Neural cell (in vitro differentiated cells): ENCODE measurements at regions not wholly inside any gene's neighbourhood (a gene's known extent, or its start where the extent isn't known, plus 50 kb on each side); places are given as distances from the start of the nearest gene placed in this dataset.

Experiments used
- H2AFZ ChIP-seq: fragments of 200-600, 300-800 bp; sonication (generic), shearing (Covaris generic); 2 replicates; pipeline ENCODE4 v1.6.0; 2014; ENCODE audit warnings: low read depth, mild to moderate bottlenecking, antibody characterized with exemption, low read length, moderate library complexity
- H3F3A ChIP-seq: fragments of 200-600 bp; shearing (Covaris generic); 2 replicates; pipeline ENCODE4 v1.6.1; 2016; ENCODE audit warnings: mild to moderate bottlenecking, moderate library complexity, mixed read lengths, antibody characterized with exemption, low read length; ENCODE audit not compliant: insufficient read depth, poor library complexity, severe bottlenecking
- H3K27ac ChIP-seq: fragments of 200-600, 300-800 bp; sonication (generic), shearing (Covaris generic); 2 replicates; pipeline ENCODE4 v1.5.1; 2014; ENCODE audit warnings: mild to moderate bottlenecking, low read length, moderate library complexity
- H3K27me3 ChIP-seq: fragments of 300-800, 200-600 bp; sonication (generic), shearing (Covaris generic); 2 replicates; pipeline ENCODE4 v1.6.0; 2014; ENCODE audit warnings: mild to moderate bottlenecking, low read depth, low read length, moderate library complexity; ENCODE audit not compliant: insufficient read depth
- H3K36me3 ChIP-seq: fragments of 300-800, 200-600 bp; sonication (generic), shearing (Covaris generic); 2 replicates; pipeline ENCODE4 v1.5.1; 2014; ENCODE audit warnings: mild to moderate bottlenecking, antibody characterized with exemption, low read length, moderate library complexity; ENCODE audit not compliant: insufficient read depth
- H3K4me2 ChIP-seq: fragments of 300-800, 200-600 bp; sonication (generic), shearing (Covaris generic); 2 replicates; pipeline ENCODE4 v1.6.0; 2014; ENCODE audit warnings: mild to moderate bottlenecking, low read length
- H3K4me3 ChIP-seq: fragments of 300-800, 200-600 bp; sonication (generic), shearing (Covaris generic); 2 replicates; pipeline ENCODE4 v1.5.1; 2014; ENCODE audit warnings: mild to moderate bottlenecking, low read length, moderate library complexity
- H3K79me2 ChIP-seq: fragments of 200-600 bp; shearing (Covaris generic); replicated peaks from 2 replicates; pipeline ENCODE4 v1.6.0; 2014; ENCODE audit warnings: mild to moderate bottlenecking, low read length, moderate library complexity; ENCODE audit not compliant: insufficient read depth
- H3K9ac ChIP-seq: fragments of 300-800, 200-600 bp; sonication (generic), shearing (Covaris generic); 2 replicates; pipeline ENCODE4 v1.6.1; 2016; ENCODE audit warnings: mild to moderate bottlenecking, low read length, mixed read lengths
- H3K9me2 ChIP-seq: fragments of 200-600 bp; shearing (Covaris generic); 2 replicates; pipeline ENCODE4 v1.6.1; 2016; ENCODE audit warnings: mild to moderate bottlenecking, low read length, mixed read lengths; ENCODE audit not compliant: insufficient read depth
- H3K9me3 ChIP-seq: fragments of 200-600, 300-800 bp; sonication (generic), shearing (Covaris generic); 2 replicates; pipeline ENCODE4 v1.6.1; 2016; ENCODE audit warnings: mild to moderate bottlenecking, mixed run types, low read length, moderate library complexity, mixed read lengths
- H4K20me1 ChIP-seq: fragments of 200-600 bp; shearing (Covaris generic); 2 replicates; pipeline ENCODE4 v1.6.1; 2016; ENCODE audit warnings: mild to moderate bottlenecking, mixed run types; ENCODE audit not compliant: insufficient read depth
- CTCF ChIP-seq: fragments of 450-650 bp; IDR thresholded peaks from 2 replicates; pipeline ENCODE4 v1.5.1; 2014; ENCODE audit warnings: antibody characterized with exemption, mild to moderate bottlenecking, moderate library complexity; ENCODE audit not compliant: poor library complexity, severe bottlenecking
- EP300 ChIP-seq: fragments of 450-650 bp; conservative IDR thresholded peaks from 2 replicates; pipeline ENCODE4 v1.6.1; 2014; ENCODE audit warnings: antibody characterized with exemption, mild to moderate bottlenecking, moderate library complexity; ENCODE audit not compliant: poor library complexity, severe bottlenecking
- MXI1 ChIP-seq: fragments of 450-650 bp; conservative IDR thresholded peaks from 2 replicates; pipeline ENCODE4 v1.6.1; 2014; ENCODE audit warnings: antibody characterized with exemption, mild to moderate bottlenecking; ENCODE audit not compliant: poor library complexity, severe bottlenecking
- POLR2AphosphoS5 ChIP-seq: IDR thresholded peaks from 2 replicates; pipeline ENCODE4 v1.6.1; 2012
- RAD21 ChIP-seq: fragments of 450-650 bp; conservative IDR thresholded peaks from 2 replicates; pipeline ENCODE4 v1.6.1; 2014; ENCODE audit warnings: antibody characterized with exemption, mild to moderate bottlenecking, moderate library complexity
- REST ChIP-seq: IDR thresholded peaks from 2 replicates; pipeline ENCODE4 v1.6.1; 2012; ENCODE audit warnings: borderline replicate concordance
- SMC3 ChIP-seq: fragments of 450-650 bp; conservative IDR thresholded peaks from 2 replicates; pipeline ENCODE4 v1.6.1; 2014; ENCODE audit warnings: antibody characterized with exemption, mild to moderate bottlenecking, moderate library complexity; ENCODE audit not compliant: poor library complexity
- TAF1 ChIP-seq: IDR thresholded peaks from 2 replicates; pipeline ENCODE4 v1.6.1; 2012; ENCODE audit warnings: low read depth

- Histone ChIP-seq H3K27me3 (no peaks in the 10 kb centered on the region), H3K9me3 (no peaks in the 10 kb centered on the region), H3K27ac (no peak overlapping the region), H3K4me3 (no peak overlapping the region), H4K20me1 (no peaks in the 10 kb centered on the region), H2AFZ (no peak overlapping the region), H3K9ac (no peak overlapping the region), H3K79me2 (no peaks in the 10 kb centered on the region), H3F3A (no peaks in the 10 kb centered on the region), H3K36me3 (no peaks in the 10 kb centered on the region), H3K4me2 (no peak overlapping the region), H3K9me2 (no peaks in the 10 kb centered on the region)
- TF ChIP-seq MXI1 (no peak), RAD21 (no peak), TAF1 (no peak), CTCF (no peak), REST (no peak), POLR2AphosphoS5 (no peak), EP300 (no peak), SMC3 (no peak)
These were observed 122.1 kb upstream of the MAGEC2 start for GRCh38 chrX:142327182-142327581.

GRCh38 chrX:142312591-142312990 lies 107.5 kb upstream of the MAGEC2 start:
- Histone ChIP-seq H3K27me3 (no peaks in the 10 kb centered on the region), H3K9me2 (no peaks in the 10 kb centered on the region), H3K9me3 (no peaks in the 10 kb centered on the region), H3K4me2 (no peak overlapping the region), H3K79me2 (no peaks in the 10 kb centered on the region), H3K4me3 (no peak overlapping the region), H2AFZ (no peak overlapping the region), H3K27ac (no peak overlapping the region), H3K9ac (no peak overlapping the region), H4K20me1 (no peaks in the 10 kb centered on the region), H3K36me3 (no peaks in the 10 kb centered on the region), H3F3A (no peaks in the 10 kb centered on the region)
- TF ChIP-seq TAF1 (no peak), CTCF (no peak), REST (no peak), SMC3 (no peak), RAD21 (no peak), EP300 (no peak), POLR2AphosphoS5 (no peak), MXI1 (no peak)
